Upper lobe of left lung (tissue), 6 donors: ENCODE measurements at regions not wholly inside any gene's neighbourhood (a gene's known extent, or its start where the extent isn't known, plus 50 kb on each side); places are given as distances from the start of the nearest gene placed in this dataset.

Experiments
- ATAC-seq, 2 donors: fragments of 200-7000 bp; cut with Tn5 transposase; one replicate each; pipeline ENCODE4 v1.9.1; 2022; ENCODE audit warnings: mild to moderate bottlenecking in 2 of 2, moderate library complexity in 2 of 2; ENCODE audit not compliant: low FRiP score in 2 of 2
- DNase-seq, 2 donors: peaks; one replicate each; pipeline ENCODE4 v3.0.0-alpha.2; 2019 to 2020
- H3K27ac ChIP-seq, 4 donors: fragments of 200-600 bp; sonication (generic); one replicate each; pipeline ENCODE4 v1.5.1; 2016 to 2019
- H3K27me3 ChIP-seq, 4 donors: fragments of 200-600 bp; sonication (generic); one replicate each; pipeline ENCODE4 v1.5.1; 2017 to 2019
- H3K36me3 ChIP-seq, 4 donors: fragments of 200-600 bp; sonication (generic); one replicate each; pipeline ENCODE4 v1.5.1; 2016 to 2019
- H3K4me1 ChIP-seq, 4 donors: fragments of 200-600 bp; sonication (generic); one replicate each; pipeline ENCODE4 v1.5.1; 2018 to 2019
- H3K4me3 ChIP-seq, 4 donors: fragments of 200-600 bp; sonication (generic); one replicate each; pipeline ENCODE4 v1.5.1; 2017 to 2019; ENCODE audit warnings: mild to moderate bottlenecking in 2 of 4, moderate library complexity in 1 of 4
- H3K9me3 ChIP-seq, 4 donors: fragments of 200-600 bp; sonication (generic); one replicate each; pipeline ENCODE4 v1.5.1; 2018 to 2019
- EP300 ChIP-seq, 4 donors: sonication (generic); formaldehyde crosslinking; IDR thresholded peaks; one replicate each; pipeline ENCODE4 v1.5.1; 2017; ENCODE audit warnings: antibody characterized with exemption in 4 of 4, control low read depth in 2 of 4
- POLR2A ChIP-seq, 4 donors: fragments of 450-650 bp; IDR thresholded peaks; one replicate each; pipeline ENCODE4 v1.5.1; 2016 to 2017; ENCODE audit warnings: antibody characterized with exemption in 4 of 4, mild to moderate bottlenecking in 2 of 4
- POLR2AphosphoS5 ChIP-seq, 2 donors: sonication (generic); formaldehyde crosslinking; IDR thresholded peaks; one replicate each; pipeline ENCODE4 v1.5.1; 2017; ENCODE audit warnings: antibody characterized with exemption in 2 of 2
- WGBS, 2 donors: methylation state at CpG; one replicate each; pipeline ENCODE4 v1.1.5; 2017 to 2018; 5-methylcytosine and 5-hydroxymethylcytosine counted together
- TF ChIP-seq, protein P1 (sequence below), 6 experiments: fragments of 450-650 bp in 4 of 6; fragments of 200-600 bp in 2 of 6; sonication (generic) in 2 of 6; IDR thresholded peaks; one replicate each; pipeline ENCODE4 v1.5.1; 2016 to 2019; ENCODE audit warnings: antibody characterized with exemption in 6 of 6
- donor health status: DM: no; HTN: no; CAD: no; lungs with moderate emphysema.
- donor health status: DM: no; HTN: yes; CAD: no; lungs with severe emphysema.

DNA sequence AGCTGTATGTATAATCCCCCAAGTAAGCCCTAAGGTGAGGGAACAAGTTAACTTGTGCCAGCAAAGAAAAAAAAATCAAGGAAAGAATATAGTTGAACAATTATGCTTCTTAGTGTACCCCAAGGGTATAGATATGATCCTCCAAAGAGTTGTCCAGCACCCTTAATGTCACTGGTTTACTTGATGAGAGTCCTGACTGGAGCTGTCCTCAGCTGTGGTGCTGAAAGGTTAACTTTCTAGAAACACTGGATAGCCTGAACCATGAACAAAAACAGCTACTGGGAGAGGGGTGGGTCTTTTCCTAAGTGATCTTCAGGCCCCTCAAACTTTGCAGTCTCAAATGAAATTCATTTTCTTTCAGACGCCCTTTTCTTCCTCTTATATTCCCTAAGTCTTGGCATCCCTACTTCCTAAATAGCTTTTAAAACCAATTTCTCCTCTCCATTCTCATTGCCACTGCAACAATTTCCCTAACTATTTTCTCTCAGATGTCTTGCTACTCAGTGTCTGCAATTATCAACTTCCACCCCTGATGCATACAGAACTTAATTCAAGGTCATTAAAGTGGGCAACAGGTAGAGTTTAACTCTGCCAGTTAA is 83.5 kb upstream of the PROKR2 start:
- TF ChIP-seq POLR2A (IDR thresholded peaks at IDR 0.05) (no peak), POLR2AphosphoS5 (IDR thresholded peaks at IDR 0.05) (no peak), EP300 (IDR thresholded peaks at IDR 0.05) (no peak)
- TF ChIP-seq, protein P1, sequence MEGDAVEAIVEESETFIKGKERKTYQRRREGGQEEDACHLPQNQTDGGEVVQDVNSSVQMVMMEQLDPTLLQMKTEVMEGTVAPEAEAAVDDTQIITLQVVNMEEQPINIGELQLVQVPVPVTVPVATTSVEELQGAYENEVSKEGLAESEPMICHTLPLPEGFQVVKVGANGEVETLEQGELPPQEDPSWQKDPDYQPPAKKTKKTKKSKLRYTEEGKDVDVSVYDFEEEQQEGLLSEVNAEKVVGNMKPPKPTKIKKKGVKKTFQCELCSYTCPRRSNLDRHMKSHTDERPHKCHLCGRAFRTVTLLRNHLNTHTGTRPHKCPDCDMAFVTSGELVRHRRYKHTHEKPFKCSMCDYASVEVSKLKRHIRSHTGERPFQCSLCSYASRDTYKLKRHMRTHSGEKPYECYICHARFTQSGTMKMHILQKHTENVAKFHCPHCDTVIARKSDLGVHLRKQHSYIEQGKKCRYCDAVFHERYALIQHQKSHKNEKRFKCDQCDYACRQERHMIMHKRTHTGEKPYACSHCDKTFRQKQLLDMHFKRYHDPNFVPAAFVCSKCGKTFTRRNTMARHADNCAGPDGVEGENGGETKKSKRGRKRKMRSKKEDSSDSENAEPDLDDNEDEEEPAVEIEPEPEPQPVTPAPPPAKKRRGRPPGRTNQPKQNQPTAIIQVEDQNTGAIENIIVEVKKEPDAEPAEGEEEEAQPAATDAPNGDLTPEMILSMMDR (IDR thresholded peaks at IDR 0.05) = no peak
- 53 to 61% methylated on average over 1 of the region's 1 CpG for WGBS, 2 donors
- no peaks in the 10 kb centered on the region for H3K4me1 ChIP-seq
- no peaks in the 10 kb centered on the region for H3K27me3 ChIP-seq
- ATAC-seq (no peak), DNase-seq (no peak)
- no peaks in the 10 kb centered on the region for H3K9me3 ChIP-seq
- no peak overlapping the region for H3K27ac ChIP-seq
- no peak overlapping the region for H3K4me3 ChIP-seq
- H3K36me3 ChIP-seq = no peaks in the 10 kb centered on the region

DNA sequence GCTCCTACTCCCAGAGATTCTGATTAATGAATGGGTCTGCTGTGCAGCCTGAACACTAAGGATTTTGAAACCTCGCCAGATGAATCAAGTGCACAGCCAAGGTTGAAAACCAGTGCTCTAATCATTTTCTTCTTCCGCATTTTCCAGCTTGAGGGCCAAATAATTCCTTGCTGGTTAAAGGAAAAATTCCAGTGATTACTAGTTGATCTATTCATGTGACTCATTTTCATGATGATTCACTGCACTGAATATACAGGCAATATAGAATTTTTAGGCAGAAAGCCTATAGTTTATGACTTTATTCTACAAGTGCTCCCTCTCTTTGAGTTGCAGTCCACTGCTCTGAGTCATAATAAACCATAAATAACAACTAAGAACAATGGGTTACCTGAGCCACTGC is 80.6 kb upstream of the PROKR2 start:
- Histone ChIP-seq H3K36me3 (no peaks in the 10 kb centered on the region), H3K4me1 (no peaks in the 10 kb centered on the region), H3K4me3 (no peak overlapping the region), H3K27me3 (no peaks in the 10 kb centered on the region), H3K27ac (no peak overlapping the region), H3K9me3 (no peaks in the 10 kb centered on the region)
- TF ChIP-seq POLR2AphosphoS5 (IDR thresholded peaks at IDR 0.05) (no peak), POLR2A (IDR thresholded peaks at IDR 0.05) (no peak), EP300 (IDR thresholded peaks at IDR 0.05) (no peak)
- TF ChIP-seq, protein P1 (IDR thresholded peaks at IDR 0.05) = no peak
- no peak for ATAC-seq
- DNase-seq = no peak
- 70 to 74% methylated on average over 2 of the region's 2 CpGs for WGBS, 2 donors

GRCh38 chr20:5395932-5396727 is 79.4 kb upstream of the PROKR2 start:
- DNase-seq = no peak
- WGBS, 2 donors = 72 to 73% methylated on average over 9 of the region's 9 CpGs
- no peak overlapping the region for H3K4me3 ChIP-seq
- ATAC-seq = no peak
- no peak for TF ChIP-seq EP300 (IDR thresholded peaks at IDR 0.05)
- TF ChIP-seq, protein P1 (IDR thresholded peaks at IDR 0.05) = no peak
- no peak for TF ChIP-seq POLR2A (IDR thresholded peaks at IDR 0.05)
- TF ChIP-seq POLR2AphosphoS5 (IDR thresholded peaks at IDR 0.05) = no peak
- no peaks in the 10 kb centered on the region for H3K36me3 ChIP-seq
- no peaks in the 10 kb centered on the region for H3K27me3 ChIP-seq
- no peak overlapping the region for H3K27ac ChIP-seq
- no peaks in the 10 kb centered on the region for H3K4me1 ChIP-seq
- H3K9me3 ChIP-seq = no peaks in the 10 kb centered on the region

DNA sequence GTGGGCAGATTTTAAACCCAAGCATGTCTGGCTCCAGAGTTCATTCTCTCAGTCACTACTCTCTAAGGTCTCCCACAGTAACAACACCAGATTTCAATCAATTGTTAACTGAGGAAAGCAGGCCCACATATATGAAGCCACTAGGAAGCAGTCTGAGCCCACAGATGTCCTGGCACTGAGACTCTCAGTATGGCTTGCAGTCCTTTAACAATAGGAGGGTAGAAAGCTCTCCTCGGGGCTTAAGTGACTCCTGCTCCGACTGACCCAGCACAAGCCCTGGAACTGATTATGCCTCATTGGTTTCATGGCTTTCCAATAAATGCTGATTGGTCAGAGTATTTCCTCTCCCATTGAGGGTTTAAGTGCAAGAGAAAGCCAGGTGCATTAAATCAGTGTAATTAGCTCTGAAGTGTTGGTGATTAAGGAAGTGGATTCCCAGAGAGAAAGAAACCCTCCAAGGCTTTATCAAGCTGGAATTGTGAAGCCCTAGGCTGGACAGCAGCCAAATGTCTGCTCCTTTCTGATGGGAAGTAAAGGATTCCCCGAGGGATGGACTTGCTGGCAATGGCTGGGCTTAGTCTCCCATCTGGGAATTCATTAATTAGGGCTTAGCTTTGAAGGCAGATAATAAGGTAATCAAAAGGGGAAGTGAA is 76.6 kb upstream of the PROKR2 start:
- H3K4me1 ChIP-seq = no peaks in the 10 kb centered on the region
- 58 to 68% methylated on average over 3 of the region's 3 CpGs for WGBS, 2 donors
- H3K36me3 ChIP-seq = no peaks in the 10 kb centered on the region
- DNase-seq = no peak
- no peaks in the 10 kb centered on the region for H3K9me3 ChIP-seq
- no peak overlapping the region for H3K27ac ChIP-seq
- TF ChIP-seq, protein P1 (IDR thresholded peaks at IDR 0.05) = no peak
- TF ChIP-seq POLR2AphosphoS5 (IDR thresholded peaks at IDR 0.05) = no peak
- no peak for TF ChIP-seq EP300 (IDR thresholded peaks at IDR 0.05)
- TF ChIP-seq POLR2A (IDR thresholded peaks at IDR 0.05) = no peak
- no peak for ATAC-seq
- no peaks in the 10 kb centered on the region for H3K27me3 ChIP-seq
- H3K4me3 ChIP-seq = no peak overlapping the region
